Transverse colon (tissue), 4 donors: ENCODE measurements at regions not wholly inside any gene's neighbourhood (a gene's known extent, or its start where the extent isn't known, plus 50 kb on each side); places are given as distances from the start of the nearest gene placed in this dataset.
A peak's percentile ranks its signal among the peaks of the same experiment; 100 is the strongest.

Experiments
- DNase-seq: peaks from one replicate; pipeline ENCODE4 v3.0.0-alpha.2; 2019
- H3K27ac ChIP-seq, 4 donors: fragments of 200-600 bp; sonication (generic); 2 replicates each; pipeline ENCODE4 v1.5.1; 2016 to 2018; ENCODE audit warnings: inconsistent platforms in 4 of 4
- H3K27me3 ChIP-seq: fragments of 200-600 bp; sonication (generic); 2 replicates; pipeline ENCODE4 v1.5.1; 2017; ENCODE audit warnings: inconsistent platforms
- H3K36me3 ChIP-seq, 4 donors: fragments of 200-600 bp; sonication (generic); 2 replicates each; pipeline ENCODE4 v1.5.1; 2017 to 2019; ENCODE audit warnings: inconsistent platforms in 4 of 4
- H3K4me1 ChIP-seq, 4 donors: fragments of 200-600 bp; sonication (generic); 2 replicates each; pipeline ENCODE4 v1.5.1; 2017 to 2020; ENCODE audit warnings: inconsistent platforms in 4 of 4
- H3K4me3 ChIP-seq, 4 donors: fragments of 200-600 bp; sonication (generic); 1 replicate in 1 of 4; 2 replicates in 3 of 4; pipeline versions ENCODE4 v1.5.1 to v1.6.1; 2017 to 2019; ENCODE audit warnings: inconsistent platforms in 4 of 4
- H3K9me3 ChIP-seq, 2 donors: fragments of 200-600 bp; sonication (generic); 2 replicates each; pipeline ENCODE4 v1.5.1; 2017 to 2019; ENCODE audit warnings: inconsistent platforms in 2 of 2
- CTCF ChIP-seq, 5 experiments: fragments of 200-600 bp in 3 of 5; fragments of 450-650 bp in 2 of 5; sonication (generic) in 3 of 5; IDR thresholded peaks; 1 replicate in 2 of 5; 2 replicates in 3 of 5; pipeline ENCODE4 v1.5.1; 2016 to 2017; ENCODE audit warnings: antibody characterized with exemption in 5 of 5, inconsistent platforms in 3 of 5, mild to moderate bottlenecking in 2 of 5, moderate library complexity in 1 of 5
- EP300 ChIP-seq: sonication (generic); formaldehyde crosslinking; IDR thresholded peaks from one replicate; pipeline ENCODE4 v1.6.1; 2017; ENCODE audit warnings: antibody characterized with exemption, low read depth
- POLR2A ChIP-seq: fragments of 450-650 bp; IDR thresholded peaks from one replicate; pipeline ENCODE4 v1.6.1; 2016; ENCODE audit warnings: antibody characterized with exemption, mild to moderate bottlenecking, moderate library complexity
- POLR2AphosphoS5 ChIP-seq, 3 donors: sonication (generic); formaldehyde crosslinking; IDR thresholded peaks; one replicate each; pipeline ENCODE4 v1.6.1; 2016; ENCODE audit warnings: antibody characterized with exemption in 3 of 3
- WGBS, 2 donors: methylation state at CpG; one replicate each; pipeline ENCODE4 v1.1.5; 2018; ENCODE audit warnings: low coverage in 1 of 2; 5-methylcytosine and 5-hydroxymethylcytosine counted together
- in situ Hi-C, 4 donors: fragments of 200-750 bp; cut with MboI; loops; one replicate each; pipeline versions ENCODE4 v1.15.0 to v1.15.1; 2017; ENCODE audit warnings: low sequenced_read_pairs in 3 of 4, low pct_ligation_motif_present in 1 of 4, low pct_unique_long_range_greater_than_20kb in 1 of 4
- intact Hi-C: fragments of 100-400 bp; cut with DNase I; formaldehyde crosslinking; loops from one replicate; pipeline ENCODE4 v1.15.1; 2023; ENCODE audit warnings: low total_unique reads

DNA sequence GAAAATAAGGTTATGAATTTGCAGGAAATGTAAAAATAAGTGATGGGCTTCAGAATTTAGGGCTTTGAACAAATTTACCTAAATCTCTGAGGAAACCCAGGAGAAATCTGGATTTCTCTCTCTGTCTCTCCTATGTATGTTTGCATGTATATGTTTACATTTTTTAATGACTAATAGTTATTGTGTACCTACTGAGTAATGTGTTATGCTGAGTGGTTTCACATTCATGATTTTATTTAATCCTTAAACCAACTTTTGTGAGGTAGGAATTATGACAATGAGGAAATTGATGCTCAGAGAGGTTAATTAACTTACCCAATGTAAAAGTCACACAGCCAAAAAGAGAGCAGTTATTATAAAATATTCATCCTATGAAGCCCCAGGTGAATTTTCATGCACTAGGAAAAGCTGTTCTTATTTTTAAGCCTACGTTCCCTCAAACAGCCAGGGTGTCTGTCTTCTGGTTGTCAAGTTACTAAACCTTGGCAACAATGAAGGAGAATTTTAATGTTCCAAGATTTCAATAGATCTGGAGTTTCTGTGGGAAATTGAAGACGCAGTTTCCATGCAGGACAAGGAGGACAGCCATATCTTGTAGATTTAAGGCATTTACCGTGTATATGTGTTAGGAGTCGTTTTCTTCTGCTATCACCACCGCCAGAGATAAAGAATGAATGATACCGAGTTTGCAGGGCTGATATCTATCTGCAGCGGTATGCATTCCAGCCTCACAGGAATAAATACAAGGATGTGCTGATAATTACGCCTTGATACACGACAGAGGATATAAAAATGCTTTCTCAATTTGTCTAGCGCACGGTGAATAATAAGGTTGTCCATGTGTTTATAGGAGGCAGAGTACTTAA lies 484.8 kb downstream of the ZSWIM6 start:
- Histone ChIP-seq H3K9me3 (no peaks in the 10 kb centered on the region), H3K27ac (no peak overlapping the region), H3K4me3 (no peak overlapping the region), H3K27me3 (no peaks in the 10 kb centered on the region), H3K36me3 (no peaks in the 10 kb centered on the region), H3K4me1 (no peaks in the 10 kb centered on the region)
- intact Hi-C loops = no loop called here
- DNase-seq = no peak
- in situ Hi-C loops = no loop called here
- 71 to 81% methylated on average over 6 to 11 of the region's 11 CpGs for WGBS, 2 donors
- TF ChIP-seq CTCF (IDR thresholded peaks at IDR 0.05) (no peak), EP300 (no peak), POLR2A (no peak), POLR2AphosphoS5 (IDR thresholded peaks at IDR 0.05) (no peak)

- no peaks in the 10 kb centered on the region for H3K36me3 ChIP-seq
- no peaks in the 10 kb centered on the region for H3K9me3 ChIP-seq
- WGBS, 2 donors = 19 to 20% methylated on average over 7 of the region's 7 CpGs
- H3K27ac ChIP-seq = no peak overlapping the region
- H3K4me1 ChIP-seq = no peaks in the 10 kb centered on the region
- TF ChIP-seq CTCF (IDR thresholded peaks at IDR 0.05) = peak; percentile 37 to 58 (median 49)
- TF ChIP-seq POLR2A = no peak
- TF ChIP-seq EP300 = no peak
- DNase-seq = peak; percentile 31
- intact Hi-C loops (no loop called here), in situ Hi-C loops (no loop called here)
- H3K27me3 ChIP-seq = no peaks in the 10 kb centered on the region
- no peak overlapping the region for H3K4me3 ChIP-seq
Measured at GRCh38 chr5:61817472-61818326, 485.6 kb downstream of the ZSWIM6 start.

DNA sequence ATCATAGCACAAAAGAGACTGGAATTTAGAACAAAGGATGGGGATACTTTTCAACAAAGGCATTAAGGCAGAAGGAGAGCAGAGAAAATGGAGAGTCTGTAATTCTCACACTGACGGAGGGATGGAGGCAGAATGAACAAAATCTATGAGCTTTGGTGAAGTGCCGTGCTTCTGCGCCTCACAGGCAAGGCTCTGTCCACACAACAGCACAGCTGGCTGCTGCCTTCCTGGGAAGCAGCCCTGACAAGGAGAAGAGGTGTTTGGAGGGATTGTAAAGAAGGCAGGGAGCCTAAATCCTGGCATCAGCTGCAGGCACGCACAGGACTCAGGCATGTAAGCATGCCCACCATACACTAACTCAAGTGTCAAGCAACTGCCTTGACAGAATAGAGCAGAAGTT lies 485.2 kb upstream of the KIF2A start:
- Histone ChIP-seq H3K27me3 (no peaks in the 10 kb centered on the region), H3K27ac (no peak overlapping the region), H3K9me3 (no peaks in the 10 kb centered on the region), H3K4me3 (no peak overlapping the region), H3K4me1 (no peaks in the 10 kb centered on the region), H3K36me3 (no peaks in the 10 kb centered on the region)
- 71 to 77% methylated on average over 4 of the region's 4 CpGs for WGBS, 2 donors
- in situ Hi-C loops = no loop called here
- TF ChIP-seq POLR2A = no peak
- no peak for TF ChIP-seq CTCF (IDR thresholded peaks at IDR 0.05)
- TF ChIP-seq EP300 = no peak
- DNase-seq = no peak
- intact Hi-C loops = no loop called here

DNA sequence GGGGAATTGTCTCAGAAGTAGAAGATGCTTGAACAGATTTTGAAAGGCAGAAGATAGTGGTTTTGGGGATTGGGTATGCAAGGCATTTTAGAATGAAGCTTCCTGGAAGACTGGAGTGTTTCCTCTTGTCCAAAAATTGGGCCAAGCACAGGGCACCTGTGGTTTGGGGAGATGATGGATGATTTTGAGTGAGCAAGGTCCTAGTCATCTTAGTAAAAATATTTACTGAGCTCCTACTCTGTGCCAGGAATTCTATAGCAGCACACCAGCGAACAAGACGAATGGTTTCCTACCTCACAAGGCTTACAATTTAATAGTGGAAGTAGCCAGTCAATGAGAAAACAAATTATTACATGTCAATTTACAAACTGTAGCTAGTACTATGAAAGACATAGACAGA lies 484.4 kb upstream of the KIF2A start:
- H3K4me3 ChIP-seq = no peak overlapping the region
- DNase-seq = no peak
- H3K27me3 ChIP-seq = no peaks in the 10 kb centered on the region
- H3K36me3 ChIP-seq = no peaks in the 10 kb centered on the region
- no peaks in the 10 kb centered on the region for H3K4me1 ChIP-seq
- TF ChIP-seq EP300 = no peak
- TF ChIP-seq POLR2A = no peak
- TF ChIP-seq POLR2AphosphoS5 (IDR thresholded peaks at IDR 0.05) = no peak
- TF ChIP-seq CTCF (IDR thresholded peaks at IDR 0.05) = no peak
- WGBS, 2 donors = 88 to 100% methylated on average over 2 of the region's 2 CpGs
- H3K27ac ChIP-seq = no peak overlapping the region
- no peaks in the 10 kb centered on the region for H3K9me3 ChIP-seq
- intact Hi-C loops = no loop called here
- in situ Hi-C loops = no loop called here
